ENCODE measurements at regions not wholly inside any gene's neighbourhood (a gene's known extent, or its start where the extent isn't known, plus 50 kb on each side); places are given as distances from the start of the nearest gene placed in this dataset.

- no peak for DNase-seq
Observed at GRCh38 chr5:124252191-124252638, 494.2 kb downstream of the ZNF608 start.

GRCh38 chr5:124245276-124245675 is 501.2 kb downstream of the ZNF608 start:
- no peak for DNase-seq

DNA sequence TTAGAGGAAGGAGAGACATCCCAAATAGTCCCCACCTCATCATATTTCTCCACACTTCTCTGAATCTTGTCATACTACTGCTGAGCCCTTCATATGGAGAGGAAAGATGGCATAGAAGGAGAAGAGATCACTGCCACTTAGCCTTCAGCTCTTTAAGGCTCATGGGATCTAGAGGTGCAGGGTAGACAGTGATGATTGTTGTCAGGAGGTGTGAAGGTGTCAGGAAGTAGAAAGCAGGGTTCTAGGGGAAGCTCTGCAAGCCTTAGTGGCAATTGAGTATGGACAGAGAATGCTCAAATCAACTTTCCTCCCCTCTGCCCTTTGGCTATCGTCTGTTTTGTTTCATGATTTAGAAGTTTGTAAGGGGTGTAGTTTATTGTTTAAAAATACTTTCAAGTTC is 505.7 kb downstream of the ZNF608 start:
- DNase-seq = no peak

DNA sequence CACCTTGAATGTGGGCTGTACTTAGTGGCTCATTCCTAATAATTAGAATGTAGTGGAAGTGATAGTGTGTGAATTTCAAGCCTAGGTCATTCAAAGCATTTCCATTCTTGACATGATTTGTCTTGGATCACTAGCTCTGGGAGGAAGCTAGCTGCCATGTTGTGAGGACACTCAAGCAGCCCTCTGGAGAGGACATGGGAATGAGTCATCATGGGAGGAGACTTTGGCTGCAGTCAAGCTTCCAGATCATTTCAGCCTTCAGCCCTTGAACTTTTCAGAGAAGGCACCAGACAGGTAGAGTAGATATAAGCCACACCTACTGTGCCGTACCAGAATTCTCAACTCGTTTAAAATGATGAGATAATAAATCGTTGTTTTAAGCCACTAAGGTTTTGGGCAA is 506.9 kb downstream of the ZNF608 start:
- DNase-seq = no peak

DNA sequence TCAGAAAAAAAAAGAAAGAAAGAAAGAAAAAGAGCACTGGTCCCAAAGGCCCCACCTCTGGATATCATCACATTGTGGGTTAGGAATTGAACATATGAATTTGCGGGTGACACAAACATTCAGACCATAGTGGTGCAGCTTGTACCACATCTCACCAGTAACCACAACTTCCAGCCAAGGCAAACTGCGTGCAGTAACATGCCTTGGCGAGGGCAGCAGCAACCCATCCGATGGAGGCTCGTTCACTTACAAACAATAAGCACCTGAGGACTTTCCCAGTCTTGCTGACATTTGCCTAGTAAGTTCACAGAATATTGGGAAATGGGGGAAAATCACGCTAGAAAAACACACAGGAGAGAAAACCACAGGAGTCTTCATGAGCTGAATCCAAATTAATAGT is 508.1 kb downstream of the ZNF608 start:
- no peak for DNase-seq

GRCh38 chr5:124237206-124237695 is 509.2 kb downstream of the ZNF608 start:
- DNase-seq = no peak

- DNase-seq = no peak
Observed at GRCh38 chr5:124236361-124237205, 509.9 kb downstream of the ZNF608 start.

- no peak for DNase-seq
Observed at GRCh38 chr5:124235576-124235975, 510.9 kb downstream of the ZNF608 start.

GRCh38 chr5:124234770-124235562 is 511.5 kb downstream of the ZNF608 start:
- DNase-seq = no peak

GRCh38 chr5:124234022-124234769 is 512.2 kb downstream of the ZNF608 start:
- no peak for DNase-seq

- no peak for DNase-seq
Observed at GRCh38 chr5:124232515-124232914, 513.9 kb downstream of the ZNF608 start.

- DNase-seq = no peak
Observed at GRCh38 chr5:124231802-124232201, 514.6 kb downstream of the ZNF608 start.

GRCh38 chr5:124231230-124231629 is 515.2 kb downstream of the ZNF608 start:
- DNase-seq = no peak

DNA sequence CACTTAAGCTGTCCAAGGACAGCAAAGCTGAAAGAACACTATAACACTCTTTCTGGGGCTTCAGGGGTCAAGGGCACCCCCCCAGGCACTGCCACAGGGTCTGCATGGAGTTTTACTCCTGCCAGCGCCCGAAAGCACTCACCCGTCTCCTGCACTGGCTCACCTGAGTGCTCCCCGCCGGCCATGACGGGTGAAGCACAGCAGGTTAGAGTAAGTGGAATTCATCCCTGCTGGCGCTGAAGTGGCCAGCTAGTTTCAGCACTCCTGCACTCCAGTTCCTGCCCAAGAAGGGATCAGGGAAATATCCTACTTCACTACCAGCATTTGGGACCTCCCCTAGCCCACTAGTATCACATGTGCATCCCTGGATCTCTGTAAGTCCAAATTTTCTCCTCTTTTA is 516.0 kb downstream of the ZNF608 start:
- no peak for DNase-seq

GRCh38 chr5:124229352-124229751 is 517.1 kb downstream of the ZNF608 start:
- DNase-seq = no peak

DNA sequence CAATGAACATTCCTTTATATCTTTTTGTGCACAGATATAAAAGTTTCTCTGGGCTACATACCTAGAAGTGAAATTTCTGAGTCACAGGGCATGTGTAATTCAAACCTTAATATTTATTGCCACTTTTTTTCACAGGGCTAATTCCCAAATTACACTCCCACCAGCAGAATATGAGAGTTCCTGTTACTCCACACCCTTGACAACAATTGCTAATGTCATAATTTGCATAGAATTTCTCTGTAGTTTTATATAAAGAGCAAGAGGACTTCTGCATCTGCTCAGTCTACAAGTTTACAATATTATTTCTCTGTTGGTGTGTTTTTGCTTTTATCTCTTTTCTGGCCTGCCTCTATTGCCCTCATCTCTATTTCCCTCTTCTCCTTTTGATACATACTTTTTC is 518.5 kb downstream of the ZNF608 start:
- DNase-seq = no peak

GRCh38 chr5:124220418-124220817 is 526.0 kb downstream of the ZNF608 start:
- no peak for DNase-seq

GRCh38 chr5:124212934-124213333 is 533.5 kb downstream of the ZNF608 start:
- no peak for DNase-seq

DNA sequence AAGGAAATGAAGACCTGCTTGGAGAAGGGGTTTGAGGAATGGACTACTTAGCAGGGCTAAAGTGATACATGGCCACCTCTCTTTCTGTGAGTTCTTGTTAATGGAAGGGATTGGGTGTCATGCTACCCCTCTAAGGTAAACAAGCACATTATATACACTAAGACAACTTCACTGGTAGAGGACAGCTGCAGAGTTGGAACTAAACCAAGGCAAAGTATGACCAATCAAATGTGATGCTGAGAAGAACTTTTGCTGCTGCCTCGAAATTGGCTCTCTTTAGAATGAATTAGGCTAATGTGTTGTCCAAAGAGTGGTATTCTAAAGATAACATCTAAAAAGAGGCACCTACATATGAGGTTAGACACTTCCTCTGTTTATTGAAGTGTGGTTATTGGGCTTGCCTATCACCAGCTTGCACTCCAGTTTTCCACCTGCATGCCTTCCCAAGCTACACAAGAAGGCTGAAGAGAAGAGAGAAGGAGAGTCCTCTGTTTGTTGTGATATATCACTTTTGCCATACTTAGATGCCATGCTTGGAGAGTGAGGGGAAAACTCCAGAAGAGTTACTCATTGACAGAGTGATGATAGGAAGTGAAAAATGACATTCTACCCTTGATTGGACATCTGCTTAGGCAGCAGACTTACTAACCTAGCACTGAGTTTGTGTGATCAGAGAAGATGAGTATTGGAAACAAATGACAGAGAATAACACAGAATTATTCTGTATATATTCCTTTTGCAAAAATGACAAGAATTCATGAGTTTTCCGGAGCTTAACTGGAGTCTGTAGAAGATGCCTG is 536.1 kb downstream of the ZNF608 start:
- no peak for DNase-seq

DNA sequence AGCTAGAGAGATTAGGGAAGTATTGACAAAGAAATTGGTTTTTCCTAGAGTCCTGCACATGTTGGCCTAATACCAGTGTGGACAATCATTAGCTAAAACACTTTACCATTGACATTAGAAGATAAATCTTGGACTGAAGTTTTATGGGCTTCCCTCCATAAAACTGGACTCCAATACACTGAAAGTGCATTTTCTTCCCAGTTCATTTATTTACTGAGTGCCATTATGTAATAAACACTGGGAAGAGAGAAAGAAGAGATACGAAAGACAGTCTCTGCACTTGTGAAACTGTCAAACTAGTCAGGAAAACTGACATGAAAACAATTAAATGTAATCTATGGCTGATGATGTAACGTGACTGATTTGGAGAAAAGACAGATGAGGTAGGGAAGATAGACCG is 539.3 kb downstream of the ZNF608 start:
- no peak for DNase-seq

GRCh38 chr5:124206540-124206939 is 539.9 kb downstream of the ZNF608 start:
- DNase-seq = no peak

GRCh38 chr5:124203303-124203702 is 543.1 kb downstream of the ZNF608 start:
- DNase-seq = no peak

Measured in SIG-M5 (cell line).